HG03469 (cell line): ENCODE measurements at regions not wholly inside any gene's neighbourhood (a gene's known extent, or its start where the extent isn't known, plus 50 kb on each side); places are given as distances from the start of the nearest gene placed in this dataset.
"Not testable (repeated sequence)": the region's sequence is repeated elsewhere in the genome, so short reads cannot be mapped to it uniquely, and the experiment has no call there.

ENCODE experiments used
- ATAC-seq: cut with Tn5 transposase; IDR thresholded peaks from one replicate; pipeline ENCODE4 v1.9.1; 2021; ENCODE audit warnings: mild to moderate bottlenecking, moderate library complexity, moderate number of reproducible peaks; ENCODE audit not compliant: unreplicated experiment

- no peak for ATAC-seq
Measured at GRCh38 chr7:93830141-93830925, 60.2 kb downstream of the TFPI2 start.

- no peak for ATAC-seq
Measured at GRCh38 chr7:93828260-93828659, 62.3 kb downstream of the TFPI2 start.

GRCh38 chr7:93823621-93824020 is 66.9 kb downstream of the TFPI2 start:
- no peak for ATAC-seq

- ATAC-seq: no peak
Measured at GRCh38 chr7:93821463-93821862, 69.1 kb downstream of the TFPI2 start.

- ATAC-seq: no peak
Measured at GRCh38 chr7:93819699-93820098, 70.9 kb downstream of the TFPI2 start.

- no peak for ATAC-seq
Measured at GRCh38 chr7:93817526-93817925, 73.0 kb downstream of the TFPI2 start.

GRCh38 chr7:93817004-93817403 is 73.5 kb downstream of the TFPI2 start:
- no peak for ATAC-seq

GRCh38 chr7:93813514-93813913 is 77.0 kb downstream of the TFPI2 start:
- ATAC-seq: no peak

GRCh38 chr7:93812061-93812460 is 78.5 kb downstream of the TFPI2 start:
- ATAC-seq: no peak

GRCh38 chr7:93811198-93811597 is 79.4 kb downstream of the TFPI2 start:
- ATAC-seq: no peak

GRCh38 chr7:93810561-93810960 is 80.0 kb downstream of the TFPI2 start:
- ATAC-seq: no peak

GRCh38 chr7:93804726-93805125 is 85.8 kb downstream of the TFPI2 start:
- ATAC-seq: no peak

- no peak for ATAC-seq
Measured at GRCh38 chr7:93799750-93800357, 90.7 kb downstream of the TFPI2 start.

GRCh38 chr7:93793084-93793697 is 97.4 kb downstream of the TFPI2 start:
- not testable (repeated sequence) for ATAC-seq

- ATAC-seq: no peak
Measured at GRCh38 chr7:93779115-93779514, 111.4 kb downstream of the TFPI2 start.

GRCh38 chr7:93778384-93778783 is 112.2 kb downstream of the TFPI2 start:
- ATAC-seq: no peak

- ATAC-seq: no peak
Measured at GRCh38 chr7:93773446-93773845, 117.1 kb downstream of the TFPI2 start.

GRCh38 chr7:93765475-93765874 is 125.1 kb downstream of the TFPI2 start:
- no peak for ATAC-seq

- no peak for ATAC-seq
Measured at GRCh38 chr7:93758631-93759030, 131.9 kb downstream of the TFPI2 start.

- no peak for ATAC-seq
Measured at GRCh38 chr7:93757426-93757825, 133.1 kb downstream of the TFPI2 start.

- no peak for ATAC-seq
Measured at GRCh38 chr7:93756890-93757289, 133.7 kb downstream of the TFPI2 start.

- no peak for ATAC-seq
Measured at GRCh38 chr7:93751421-93751820, 139.1 kb downstream of the TFPI2 start.
